Upper lobe of left lung (tissue), 4 donors: ENCODE measurements at regions not wholly inside any gene's neighbourhood (a gene's known extent, or its start where the extent isn't known, plus 50 kb on each side); places are given as distances from the start of the nearest gene placed in this dataset.

Experiments
- POLR2A ChIP-seq, 4 donors: fragments of 450-650 bp; IDR thresholded peaks; one replicate each; pipeline ENCODE4 v1.5.1; 2016 to 2017; ENCODE audit warnings: antibody characterized with exemption in 4 of 4, mild to moderate bottlenecking in 2 of 4
- TF ChIP-seq, protein P1 (sequence below), 6 experiments: fragments of 450-650 bp in 4 of 6; fragments of 200-600 bp in 2 of 6; sonication (generic) in 2 of 6; IDR thresholded peaks; one replicate each; pipeline ENCODE4 v1.5.1; 2016 to 2019; ENCODE audit warnings: antibody characterized with exemption in 6 of 6

DNA sequence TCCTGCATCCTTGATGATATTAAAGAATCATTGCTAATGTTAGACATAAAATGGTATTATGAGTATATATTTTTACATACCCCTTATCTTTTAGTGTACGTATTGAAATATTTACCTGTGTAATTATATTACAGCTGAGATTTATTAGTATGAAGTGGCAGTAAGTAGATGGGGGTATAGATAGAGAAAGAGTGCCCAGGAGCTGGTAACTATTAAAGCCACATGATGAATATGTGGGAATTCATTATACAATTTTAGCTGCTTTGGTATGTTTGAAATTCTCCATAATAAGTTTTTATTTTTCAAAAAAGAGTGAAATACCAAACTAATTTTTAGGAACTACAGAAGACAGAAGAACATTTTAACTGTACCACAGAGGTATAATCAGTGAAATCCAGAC, 339.0 kb downstream of the PLPP3 start:
- no peak for TF ChIP-seq POLR2A (IDR thresholded peaks at IDR 0.05)
- TF ChIP-seq, protein P1, sequence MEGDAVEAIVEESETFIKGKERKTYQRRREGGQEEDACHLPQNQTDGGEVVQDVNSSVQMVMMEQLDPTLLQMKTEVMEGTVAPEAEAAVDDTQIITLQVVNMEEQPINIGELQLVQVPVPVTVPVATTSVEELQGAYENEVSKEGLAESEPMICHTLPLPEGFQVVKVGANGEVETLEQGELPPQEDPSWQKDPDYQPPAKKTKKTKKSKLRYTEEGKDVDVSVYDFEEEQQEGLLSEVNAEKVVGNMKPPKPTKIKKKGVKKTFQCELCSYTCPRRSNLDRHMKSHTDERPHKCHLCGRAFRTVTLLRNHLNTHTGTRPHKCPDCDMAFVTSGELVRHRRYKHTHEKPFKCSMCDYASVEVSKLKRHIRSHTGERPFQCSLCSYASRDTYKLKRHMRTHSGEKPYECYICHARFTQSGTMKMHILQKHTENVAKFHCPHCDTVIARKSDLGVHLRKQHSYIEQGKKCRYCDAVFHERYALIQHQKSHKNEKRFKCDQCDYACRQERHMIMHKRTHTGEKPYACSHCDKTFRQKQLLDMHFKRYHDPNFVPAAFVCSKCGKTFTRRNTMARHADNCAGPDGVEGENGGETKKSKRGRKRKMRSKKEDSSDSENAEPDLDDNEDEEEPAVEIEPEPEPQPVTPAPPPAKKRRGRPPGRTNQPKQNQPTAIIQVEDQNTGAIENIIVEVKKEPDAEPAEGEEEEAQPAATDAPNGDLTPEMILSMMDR (IDR thresholded peaks at IDR 0.05), result no peak
